ENCODE measurements at regions not wholly inside any gene's neighbourhood (a gene's known extent, or its start where the extent isn't known, plus 50 kb on each side); places are given as distances from the start of the nearest gene placed in this dataset.

- no peak for TF ChIP-seq POLR2A (IDR thresholded peaks at IDR 0.05)
- no peak for TF ChIP-seq CTCF (IDR thresholded peaks at IDR 0.05)
Measured at GRCh38 chrX:87003031-87003430, 514.6 kb upstream of the KLHL4 start.

All from heart left ventricle (tissue), 13 donors.